T-helper 2 cell treated with Interferon-gamma antibody and Interleukin-4, amounts not matched to agents 5 μg/mL and 100 μg/mL, for 36 hours (primary cell): ENCODE measurements at regions not wholly inside any gene's neighbourhood (a gene's known extent, or its start where the extent isn't known, plus 50 kb on each side); places are given as distances from the start of the nearest gene placed in this dataset.
"Not testable (repeated sequence)": the region's sequence is repeated elsewhere in the genome, so short reads cannot be mapped to it uniquely, and the experiment has no call there.

Experiments
- DNase-seq: peaks from one replicate; pipeline ENCODE4 v3.0.0; 2021; ENCODE audit warnings: low spot score
- H3K27ac Mint-ChIP-seq: one replicate; pipeline ENCODE4 v1.8.0; 2021; ENCODE audit warnings: mild to moderate bottlenecking, mixed read lengths
- H3K27me3 Mint-ChIP-seq: one replicate; pipeline ENCODE4 v1.8.0; 2021; ENCODE audit warnings: low read depth, mixed read lengths
- H3K36me3 Mint-ChIP-seq: one replicate; pipeline ENCODE4 v1.8.0; 2021; ENCODE audit warnings: low read depth, mixed read lengths
- H3K4me1 Mint-ChIP-seq: one replicate; pipeline ENCODE4 v1.8.0; 2021; ENCODE audit warnings: low read depth, mixed read lengths
- H3K4me3 Mint-ChIP-seq: one replicate; pipeline ENCODE4 v1.8.0; 2022; ENCODE audit warnings: mild to moderate bottlenecking, moderate library complexity, mixed read lengths
- H3K9me3 Mint-ChIP-seq: one replicate; pipeline ENCODE4 v1.8.0; 2021; ENCODE audit warnings: mixed read lengths

- Mint-ChIP-seq H3K27ac (no peak overlapping the region), H3K36me3 (no peaks in the 10 kb centered on the region), H3K4me3 (no peak overlapping the region), H3K27me3 (peaks cover 22% of the 10 kb centered on the region), H3K9me3 (no peaks in the 10 kb centered on the region), H3K4me1 (no peaks in the 10 kb centered on the region)
- no peak for DNase-seq
Measured at GRCh38 chr12:116662612-116663144, 75.2 kb downstream of the SPRING1 start.

- Mint-ChIP-seq H3K27me3 (peaks cover 33% of the 10 kb centered on the region), H3K4me3 (no peak overlapping the region), H3K4me1 (no peaks in the 10 kb centered on the region), H3K9me3 (no peaks in the 10 kb centered on the region), H3K36me3 (no peaks in the 10 kb centered on the region), H3K27ac (no peak overlapping the region)
- no peak for DNase-seq
Measured at GRCh38 chr12:116661341-116661740, 76.5 kb downstream of the SPRING1 start.

- not testable (repeated sequence) for H3K36me3 Mint-ChIP-seq, DNase-seq
- peaks cover 32% of the 10 kb centered on the region for H3K27me3 Mint-ChIP-seq
Measured at GRCh38 chr12:116660740-116661139, 77.1 kb downstream of the SPRING1 start.

GRCh38 chr12:116659771-116660481, 77.9 kb downstream of the SPRING1 start:
- no peaks in the 10 kb centered on the region for H3K9me3 Mint-ChIP-seq
- no peak overlapping the region for H3K27ac Mint-ChIP-seq
- H3K27me3 Mint-ChIP-seq = peaks cover 31% of the 10 kb centered on the region
- H3K4me1 Mint-ChIP-seq = no peaks in the 10 kb centered on the region
- no peak overlapping the region for H3K4me3 Mint-ChIP-seq
- DNase-seq = no peak
- no peaks in the 10 kb centered on the region for H3K36me3 Mint-ChIP-seq

More at GRCh38 chr12:116660740-116661139, 77.1 kb downstream of the SPRING1 start:
- H3K4me1 Mint-ChIP-seq, H3K4me3 Mint-ChIP-seq, H3K9me3 Mint-ChIP-seq, H3K27ac Mint-ChIP-seq: not testable (repeated sequence)

GRCh38 chr12:116657921-116658495, 79.9 kb downstream of the SPRING1 start:
- no peaks in the 10 kb centered on the region for H3K36me3 Mint-ChIP-seq
- no peak overlapping the region for H3K4me3 Mint-ChIP-seq

GRCh38 chr12:116656306-116656705, 81.6 kb downstream of the SPRING1 start:
- Mint-ChIP-seq H3K27me3 (peaks cover 42% of the 10 kb centered on the region), H3K4me3 (no peak overlapping the region)
- no peak for DNase-seq

More at GRCh38 chr12:116657921-116658495, 79.9 kb downstream of the SPRING1 start:
- H3K9me3 Mint-ChIP-seq = peaks cover 4% of the 10 kb centered on the region
- H3K4me1 Mint-ChIP-seq = no peaks in the 10 kb centered on the region
- no peak for DNase-seq
- no peak overlapping the region for H3K27ac Mint-ChIP-seq
- peaks cover 31% of the 10 kb centered on the region for H3K27me3 Mint-ChIP-seq

GRCh38 chr12:116654226-116654743, 83.6 kb downstream of the SPRING1 start:
- Mint-ChIP-seq H3K4me3 (no peak overlapping the region), H3K27ac (no peak overlapping the region), H3K36me3 (no peaks in the 10 kb centered on the region), H3K9me3 (peaks cover 5% of the 10 kb centered on the region), H3K4me1 (peaks cover 3% of the 10 kb centered on the region), H3K27me3 (peaks cover 48% of the 10 kb centered on the region)
- no peak for DNase-seq

More at GRCh38 chr12:116656306-116656705, 81.6 kb downstream of the SPRING1 start:
- Mint-ChIP-seq H3K4me1 (no peaks in the 10 kb centered on the region), H3K9me3 (peaks cover 5% of the 10 kb centered on the region), H3K36me3 (no peaks in the 10 kb centered on the region), H3K27ac (no peak overlapping the region)

- Mint-ChIP-seq H3K27ac (no peak overlapping the region), H3K4me1 (peaks cover 6% of the 10 kb centered on the region), H3K4me3 (no peak overlapping the region), H3K27me3 (peaks cover 38% of the 10 kb centered on the region), H3K9me3 (peaks cover 5% of the 10 kb centered on the region), H3K36me3 (no peaks in the 10 kb centered on the region)
- DNase-seq = no peak
Measured at GRCh38 chr12:116651089-116651488, 86.8 kb downstream of the SPRING1 start.

GRCh38 chr12:116650585-116651087, 87.2 kb downstream of the SPRING1 start:
- H3K27me3 Mint-ChIP-seq = peaks cover 41% of the 10 kb centered on the region
- H3K4me3 Mint-ChIP-seq = no peak overlapping the region
- H3K4me1 Mint-ChIP-seq = peaks cover 6% of the 10 kb centered on the region
- no peaks in the 10 kb centered on the region for H3K36me3 Mint-ChIP-seq
- no peak for DNase-seq
- H3K9me3 Mint-ChIP-seq = peaks cover 5% of the 10 kb centered on the region
- no peak overlapping the region for H3K27ac Mint-ChIP-seq

- H3K36me3 Mint-ChIP-seq = no peaks in the 10 kb centered on the region
- peaks cover 6% of the 10 kb centered on the region for H3K4me1 Mint-ChIP-seq
- no peak for DNase-seq
- no peak overlapping the region for H3K4me3 Mint-ChIP-seq
- peaks cover 6% of the 10 kb centered on the region for H3K9me3 Mint-ChIP-seq
- H3K27me3 Mint-ChIP-seq = peaks cover 40% of the 10 kb centered on the region
- H3K27ac Mint-ChIP-seq = no peak overlapping the region
Measured at GRCh38 chr12:116650062-116650461, 87.8 kb downstream of the SPRING1 start.

- Mint-ChIP-seq H3K9me3 (peaks cover 11% of the 10 kb centered on the region), H3K36me3 (no peaks in the 10 kb centered on the region), H3K27ac (no peak overlapping the region), H3K4me3 (no peak overlapping the region), H3K27me3 (peaks cover 30% of the 10 kb centered on the region), H3K4me1 (peaks cover 6% of the 10 kb centered on the region)
- no peak for DNase-seq
Measured at GRCh38 chr12:116647813-116648212, 88.6 kb downstream of the MAP1LC3B2 start.

- no peak overlapping the region for H3K27ac Mint-ChIP-seq
- peaks cover 6% of the 10 kb centered on the region for H3K4me1 Mint-ChIP-seq
- H3K36me3 Mint-ChIP-seq = no peaks in the 10 kb centered on the region
- H3K27me3 Mint-ChIP-seq = peaks cover 26% of the 10 kb centered on the region
- H3K4me3 Mint-ChIP-seq = no peak overlapping the region
- DNase-seq = no peak
- H3K9me3 Mint-ChIP-seq = peaks cover 18% of the 10 kb centered on the region
Measured at GRCh38 chr12:116646901-116647300, 87.7 kb downstream of the MAP1LC3B2 start.

- no peaks in the 10 kb centered on the region for H3K36me3 Mint-ChIP-seq
- H3K4me3 Mint-ChIP-seq = no peak overlapping the region
- H3K27ac Mint-ChIP-seq = no peak overlapping the region
- DNase-seq = no peak
- peaks cover 4% of the 10 kb centered on the region for H3K4me1 Mint-ChIP-seq
- H3K27me3 Mint-ChIP-seq = peaks cover 14% of the 10 kb centered on the region
- H3K9me3 Mint-ChIP-seq = peaks cover 18% of the 10 kb centered on the region
Measured at GRCh38 chr12:116644806-116645205, 85.6 kb downstream of the MAP1LC3B2 start.

- Mint-ChIP-seq H3K27me3 (peaks cover 12% of the 10 kb centered on the region), H3K27ac (no peak overlapping the region), H3K9me3 (peaks cover 18% of the 10 kb centered on the region), H3K4me1 (peaks cover under 1% of the 10 kb centered on the region), H3K4me3 (no peak overlapping the region), H3K36me3 (no peaks in the 10 kb centered on the region)
- no peak for DNase-seq
Measured at GRCh38 chr12:116642683-116643082, 83.5 kb downstream of the MAP1LC3B2 start.
